Tongue (tissue), 1 donor: ENCODE measurements at regions not wholly inside any gene's neighbourhood (a gene's known extent, or its start where the extent isn't known, plus 50 kb on each side); places are given as distances from the start of the nearest gene placed in this dataset.

ENCODE experiments used
- DNase-seq: peaks from one replicate; pipeline ENCODE4 v3.0.0-alpha.2; 2015

GRCh38 chr4:165667969-165668368, 205.1 kb upstream of the TLL1 start:
- peak; percentile 33 for DNase-seq

GRCh38 chr4:165668694-165669093, 204.3 kb upstream of the TLL1 start:
- no peak for DNase-seq

GRCh38 chr4:165677081-165677480, 196.0 kb upstream of the TLL1 start:
- DNase-seq = no peak

- peak; percentile 70 for DNase-seq
These were observed 194.7 kb upstream of the TLL1 start for GRCh38 chr4:165678236-165678935.

- no peak for DNase-seq
These were observed 194.1 kb upstream of the TLL1 start for GRCh38 chr4:165678936-165679325.

GRCh38 chr4:165680821-165681220, 192.2 kb upstream of the TLL1 start:
- DNase-seq = no peak

- DNase-seq = no peak
These were observed 190.4 kb upstream of the TLL1 start for GRCh38 chr4:165682611-165683010.

- no peak for DNase-seq
These were observed 188.7 kb upstream of the TLL1 start for GRCh38 chr4:165684177-165684805.

GRCh38 chr4:165686756-165687155, 186.3 kb upstream of the TLL1 start:
- DNase-seq = no peak

GRCh38 chr4:165689159-165689558, 183.9 kb upstream of the TLL1 start:
- DNase-seq = no peak

- no peak for DNase-seq
These were observed 181.0 kb upstream of the TLL1 start for GRCh38 chr4:165692082-165692481.

- no peak for DNase-seq
These were observed 174.8 kb upstream of the TLL1 start for GRCh38 chr4:165698272-165698671.

GRCh38 chr4:165699055-165699454, 174.0 kb upstream of the TLL1 start:
- DNase-seq = no peak

- DNase-seq = no peak
These were observed 172.2 kb upstream of the TLL1 start for GRCh38 chr4:165700855-165701254.

GRCh38 chr4:165707128-165707527, 165.9 kb upstream of the TLL1 start:
- no peak for DNase-seq

- no peak for DNase-seq
These were observed 163.5 kb upstream of the TLL1 start for GRCh38 chr4:165709516-165709915.

GRCh38 chr4:165709973-165710526, 163.0 kb upstream of the TLL1 start:
- DNase-seq = peak; percentile 30

GRCh38 chr4:165711436-165711835, 161.6 kb upstream of the TLL1 start:
- DNase-seq = no peak

- DNase-seq = no peak
These were observed 161.1 kb upstream of the TLL1 start for GRCh38 chr4:165711912-165712311.

- no peak for DNase-seq
These were observed 158.4 kb upstream of the TLL1 start for GRCh38 chr4:165714650-165715049.

GRCh38 chr4:165715211-165715610, 157.8 kb upstream of the TLL1 start:
- DNase-seq = no peak

- no peak for DNase-seq
These were observed 157.0 kb upstream of the TLL1 start for GRCh38 chr4:165715989-165716388.

- no peak for DNase-seq
These were observed 156.6 kb upstream of the TLL1 start for GRCh38 chr4:165716472-165716871.

GRCh38 chr4:165718660-165719059, 154.4 kb upstream of the TLL1 start:
- no peak for DNase-seq
